MG63 (cell line): ENCODE measurements at regions not wholly inside any gene's neighbourhood (a gene's known extent, or its start where the extent isn't known, plus 50 kb on each side); places are given as distances from the start of the nearest gene placed in this dataset.

ENCODE experiments used
- DNase-seq: peaks from one replicate; pipeline ENCODE4 v3.0.0-alpha.2; 2020
- H3K27me3 ChIP-seq: fragments of 250-450 bp; sonication (Bioruptor Pico); 2 replicates; pipeline ENCODE4 v1.5.1; 2020; ENCODE audit warnings: mild to moderate bottlenecking, moderate library complexity
- H3K36me3 ChIP-seq: fragments of 250-450 bp; sonication (Bioruptor Pico); 2 replicates; pipeline ENCODE4 v1.5.1; 2020; ENCODE audit warnings: mild to moderate bottlenecking, moderate library complexity
- H3K4me3 ChIP-seq: fragments of 250-450 bp; sonication (Bioruptor Pico); 2 replicates; pipeline ENCODE4 v1.5.1; 2020; ENCODE audit warnings: mild to moderate bottlenecking, moderate library complexity
- H3K9me3 ChIP-seq: fragments of 250-450 bp; sonication (Bioruptor Pico); 2 replicates; pipeline ENCODE4 v1.5.1; 2020; ENCODE audit warnings: mild to moderate bottlenecking, moderate library complexity

GRCh38 chr2:183607995-183608394, 483.8 kb downstream of the NUP35 start:
- Histone ChIP-seq H3K27me3 (no peaks in the 10 kb centered on the region), H3K4me3 (no peak overlapping the region), H3K36me3 (no peaks in the 10 kb centered on the region), H3K9me3 (no peaks in the 10 kb centered on the region)
- DNase-seq, result no peak

GRCh38 chr2:183608747-183609146, 484.5 kb downstream of the NUP35 start:
- DNase-seq, result no peak
- Histone ChIP-seq H3K36me3 (no peaks in the 10 kb centered on the region), H3K4me3 (no peak overlapping the region), H3K27me3 (no peaks in the 10 kb centered on the region), H3K9me3 (no peaks in the 10 kb centered on the region)

GRCh38 chr2:183610724-183611123, 486.5 kb downstream of the NUP35 start:
- H3K4me3 ChIP-seq, result no peak overlapping the region
- H3K9me3 ChIP-seq, result no peaks in the 10 kb centered on the region
- H3K27me3 ChIP-seq, result no peaks in the 10 kb centered on the region
- H3K36me3 ChIP-seq, result no peaks in the 10 kb centered on the region
- no peak for DNase-seq

- Histone ChIP-seq H3K27me3 (no peaks in the 10 kb centered on the region), H3K36me3 (no peaks in the 10 kb centered on the region), H3K9me3 (no peaks in the 10 kb centered on the region), H3K4me3 (no peak overlapping the region)
- peak; percentile 56 for DNase-seq
Measured at GRCh38 chr2:183614799-183615435, 490.7 kb downstream of the NUP35 start.

GRCh38 chr2:183623227-183623626, 499.0 kb downstream of the NUP35 start:
- H3K27me3 ChIP-seq, result no peaks in the 10 kb centered on the region
- no peak for DNase-seq
- H3K36me3 ChIP-seq, result no peaks in the 10 kb centered on the region
- H3K4me3 ChIP-seq, result no peak overlapping the region
- H3K9me3 ChIP-seq, result no peaks in the 10 kb centered on the region

GRCh38 chr2:183630964-183631363, 506.7 kb downstream of the NUP35 start:
- no peak for DNase-seq
- no peaks in the 10 kb centered on the region for H3K36me3 ChIP-seq
- H3K4me3 ChIP-seq, result no peak overlapping the region
- H3K27me3 ChIP-seq, result no peaks in the 10 kb centered on the region
- H3K9me3 ChIP-seq, result no peaks in the 10 kb centered on the region

GRCh38 chr2:183656121-183656520, 531.9 kb downstream of the NUP35 start:
- Histone ChIP-seq H3K27me3 (no peaks in the 10 kb centered on the region), H3K4me3 (no peak overlapping the region), H3K36me3 (no peaks in the 10 kb centered on the region), H3K9me3 (peaks cover 2% of the 10 kb centered on the region; the same call in 1 of the 2 replicates)
- no peak for DNase-seq

GRCh38 chr2:183665425-183665824, 541.2 kb downstream of the NUP35 start:
- no peaks in the 10 kb centered on the region for H3K9me3 ChIP-seq
- no peak for DNase-seq
- H3K27me3 ChIP-seq, result no peaks in the 10 kb centered on the region
- no peaks in the 10 kb centered on the region for H3K36me3 ChIP-seq
- H3K4me3 ChIP-seq, result no peak overlapping the region

- Histone ChIP-seq H3K4me3 (no peak overlapping the region), H3K36me3 (no peaks in the 10 kb centered on the region), H3K9me3 (no peaks in the 10 kb centered on the region), H3K27me3 (no peaks in the 10 kb centered on the region)
- no peak for DNase-seq
Measured at GRCh38 chr2:183666031-183666430, 541.8 kb downstream of the NUP35 start.

- DNase-seq, result no peak
- Histone ChIP-seq H3K4me3 (no peak overlapping the region), H3K36me3 (no peaks in the 10 kb centered on the region), H3K27me3 (no peaks in the 10 kb centered on the region), H3K9me3 (no peaks in the 10 kb centered on the region)
Measured at GRCh38 chr2:183671233-183671632, 547.0 kb downstream of the NUP35 start.

GRCh38 chr2:183678908-183679307, 554.7 kb downstream of the NUP35 start:
- Histone ChIP-seq H3K4me3 (no peak overlapping the region), H3K27me3 (no peaks in the 10 kb centered on the region), H3K36me3 (no peaks in the 10 kb centered on the region), H3K9me3 (peaks cover 2% of the 10 kb centered on the region; the same call in 1 of the 2 replicates)
- DNase-seq, result no peak

GRCh38 chr2:183680573-183680972, 556.3 kb downstream of the NUP35 start:
- no peak for DNase-seq
- Histone ChIP-seq H3K9me3 (peaks cover 2% of the 10 kb centered on the region; the same call in 1 of the 2 replicates), H3K36me3 (no peaks in the 10 kb centered on the region), H3K27me3 (no peaks in the 10 kb centered on the region), H3K4me3 (no peak overlapping the region)

GRCh38 chr2:183684686-183685085, 560.4 kb downstream of the NUP35 start:
- Histone ChIP-seq H3K36me3 (no peaks in the 10 kb centered on the region), H3K9me3 (peaks cover 2% of the 10 kb centered on the region; the same call in 1 of the 2 replicates), H3K4me3 (no peak overlapping the region), H3K27me3 (no peaks in the 10 kb centered on the region)
- DNase-seq, result no peak

- Histone ChIP-seq H3K36me3 (no peaks in the 10 kb centered on the region), H3K27me3 (no peaks in the 10 kb centered on the region), H3K9me3 (peaks cover 4% of the 10 kb centered on the region; the same call in 1 of the 2 replicates), H3K4me3 (no peak overlapping the region)
- no peak for DNase-seq
Measured at GRCh38 chr2:183696028-183696427, 571.8 kb downstream of the NUP35 start.

- H3K9me3 ChIP-seq, result no peaks in the 10 kb centered on the region
- DNase-seq, result no peak
- no peaks in the 10 kb centered on the region for H3K27me3 ChIP-seq
Measured at GRCh38 chr2:183709829-183710228, 585.6 kb downstream of the NUP35 start.

GRCh38 chr2:183718246-183718645, 594.0 kb downstream of the NUP35 start:
- H3K27me3 ChIP-seq, result no peaks in the 10 kb centered on the region
- no peak for DNase-seq
- no peaks in the 10 kb centered on the region for H3K9me3 ChIP-seq

More at GRCh38 chr2:183709829-183710228, 585.6 kb downstream of the NUP35 start:
- Histone ChIP-seq H3K36me3 (no peaks in the 10 kb centered on the region), H3K4me3 (no peak overlapping the region)

GRCh38 chr2:183723278-183723677, 599.0 kb downstream of the NUP35 start:
- no peaks in the 10 kb centered on the region for H3K36me3 ChIP-seq
- DNase-seq, result no peak
- no peaks in the 10 kb centered on the region for H3K27me3 ChIP-seq
- no peaks in the 10 kb centered on the region for H3K9me3 ChIP-seq
- no peak overlapping the region for H3K4me3 ChIP-seq

More at GRCh38 chr2:183718246-183718645, 594.0 kb downstream of the NUP35 start:
- H3K4me3 ChIP-seq, result no peak overlapping the region
- no peaks in the 10 kb centered on the region for H3K36me3 ChIP-seq

- Histone ChIP-seq H3K27me3 (no peaks in the 10 kb centered on the region), H3K9me3 (no peaks in the 10 kb centered on the region), H3K4me3 (no peak overlapping the region), H3K36me3 (no peaks in the 10 kb centered on the region)
- DNase-seq, result no peak
Measured at GRCh38 chr2:183729380-183729779, 605.1 kb downstream of the NUP35 start.
